HPDE6-E6E7 (cell line): ENCODE measurements at regions not wholly inside any gene's neighbourhood (a gene's known extent, or its start where the extent isn't known, plus 50 kb on each side); places are given as distances from the start of the nearest gene placed in this dataset.

Experiments
- DNase-seq: peaks from one replicate; pipeline ENCODE4 v3.0.0; 2011; ENCODE audit warnings: missing footprints; ENCODE audit errors: extremely low spot score

GRCh38 chr18:22073411-22073810 is 96.0 kb upstream of the GATA6 start:
- DNase-seq: no peak

DNA sequence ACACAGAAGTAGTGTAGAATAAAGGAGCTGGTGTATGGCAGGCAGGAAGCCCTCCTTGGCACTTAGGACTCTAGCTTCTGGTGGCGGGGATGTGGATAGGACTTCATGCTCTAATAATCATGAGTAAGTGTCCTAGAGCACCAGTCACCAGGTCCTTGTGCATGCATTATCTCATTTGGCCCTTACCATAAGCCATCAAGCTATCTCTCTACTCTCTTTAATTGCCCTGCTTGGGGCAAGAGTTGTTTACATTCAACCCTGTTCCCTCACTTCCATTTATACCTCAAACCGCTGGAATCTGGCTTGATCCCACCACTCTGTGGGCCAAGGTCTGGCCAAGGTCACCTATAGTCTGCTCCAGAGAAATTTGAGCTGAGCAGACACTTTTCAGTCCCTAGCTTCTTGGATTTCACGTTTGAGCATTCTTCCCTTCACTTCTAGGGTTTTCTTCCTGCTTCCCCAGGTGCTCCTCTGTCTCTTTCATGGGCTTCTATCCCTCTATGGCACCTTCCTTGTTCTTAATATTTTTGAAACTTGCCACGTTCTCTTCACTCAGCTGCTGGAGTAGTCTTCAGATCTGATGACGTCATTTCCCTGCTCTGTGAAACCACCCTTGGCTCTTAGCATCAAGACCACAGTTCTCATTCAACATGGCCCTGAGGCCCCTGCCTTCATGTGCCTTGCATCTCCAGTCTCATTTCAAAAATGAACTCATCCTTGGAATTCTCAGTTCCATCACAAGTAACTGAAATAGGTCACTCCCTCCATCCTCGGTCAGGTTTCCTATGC is 94.9 kb upstream of the GATA6 start:
- no peak for DNase-seq

- DNase-seq: no peak
These were observed 89.4 kb upstream of the GATA6 start for GRCh38 chr18:22080035-22080434.

GRCh38 chr18:22082408-22082807 is 87.0 kb upstream of the GATA6 start:
- DNase-seq: no peak

DNA sequence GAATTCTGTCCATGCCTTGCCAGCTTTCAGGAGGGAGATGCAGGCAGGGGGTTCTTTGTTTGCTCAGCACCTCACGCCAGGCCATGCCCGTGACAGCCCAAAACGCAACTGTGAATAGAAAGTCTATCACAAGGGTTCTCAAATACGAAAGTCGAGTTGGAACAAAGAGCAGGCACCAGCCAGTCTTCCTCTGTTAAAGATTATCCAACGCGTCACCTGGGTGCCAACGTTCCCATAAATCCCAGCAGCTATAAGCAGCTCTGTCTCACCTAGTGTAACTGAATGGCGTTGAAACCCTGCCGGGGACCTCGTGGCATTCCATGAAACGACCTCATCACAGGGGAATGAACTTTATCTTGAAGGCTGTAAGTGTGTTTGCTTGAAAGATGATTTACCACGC is 84.8 kb upstream of the GATA6 start:
- DNase-seq: no peak

GRCh38 chr18:22086973-22087372 is 82.4 kb upstream of the GATA6 start:
- no peak for DNase-seq

GRCh38 chr18:22088029-22088428 is 81.4 kb upstream of the GATA6 start:
- no peak for DNase-seq

GRCh38 chr18:22088996-22089640 is 80.3 kb upstream of the GATA6 start:
- DNase-seq: no peak

DNA sequence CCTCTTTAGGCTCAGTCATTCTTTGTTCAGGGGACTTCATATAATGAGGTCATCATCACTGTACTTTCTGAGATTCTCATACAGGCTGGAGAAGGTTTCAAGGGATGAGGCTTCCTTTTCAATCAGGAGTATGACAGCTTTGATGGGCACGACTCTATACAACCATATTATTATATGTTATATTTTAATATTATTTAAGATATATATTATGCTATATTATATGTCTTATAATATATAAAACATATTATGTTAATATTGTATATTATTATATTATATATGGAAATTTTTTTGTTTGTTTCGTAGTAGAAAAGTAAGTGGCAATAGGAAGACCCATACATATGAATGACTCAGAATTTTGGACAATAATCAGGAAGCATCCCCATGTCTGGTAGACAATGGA is 78.0 kb upstream of the GATA6 start:
- DNase-seq: no peak

GRCh38 chr18:22093731-22094357 is 75.5 kb upstream of the GATA6 start:
- DNase-seq: no peak

- DNase-seq: no peak
These were observed 75.0 kb upstream of the GATA6 start for GRCh38 chr18:22094358-22094734.

- DNase-seq: no peak
These were observed 70.8 kb upstream of the GATA6 start for GRCh38 chr18:22098563-22098989.

GRCh38 chr18:22099925-22100324 is 69.5 kb upstream of the GATA6 start:
- no peak for DNase-seq

DNA sequence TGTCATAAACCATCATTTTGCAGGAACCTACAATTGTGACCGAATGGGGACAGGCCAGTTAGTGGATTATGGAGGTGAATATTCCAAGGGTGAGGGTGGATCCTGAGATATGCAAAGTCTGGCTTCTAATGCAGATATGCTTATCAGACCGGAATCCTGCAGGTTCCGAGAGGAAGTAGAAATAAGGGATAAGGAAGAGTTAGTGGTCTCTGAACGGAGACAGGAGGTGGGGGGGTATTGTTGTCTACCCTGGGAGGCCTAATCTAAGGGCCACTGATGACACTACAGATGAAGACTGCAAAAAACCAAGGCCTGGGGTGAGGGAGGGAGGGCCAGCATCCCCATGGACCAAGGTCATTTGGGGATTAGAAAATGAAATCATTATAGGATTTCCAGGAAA is 67.7 kb upstream of the GATA6 start:
- DNase-seq: no peak

DNA sequence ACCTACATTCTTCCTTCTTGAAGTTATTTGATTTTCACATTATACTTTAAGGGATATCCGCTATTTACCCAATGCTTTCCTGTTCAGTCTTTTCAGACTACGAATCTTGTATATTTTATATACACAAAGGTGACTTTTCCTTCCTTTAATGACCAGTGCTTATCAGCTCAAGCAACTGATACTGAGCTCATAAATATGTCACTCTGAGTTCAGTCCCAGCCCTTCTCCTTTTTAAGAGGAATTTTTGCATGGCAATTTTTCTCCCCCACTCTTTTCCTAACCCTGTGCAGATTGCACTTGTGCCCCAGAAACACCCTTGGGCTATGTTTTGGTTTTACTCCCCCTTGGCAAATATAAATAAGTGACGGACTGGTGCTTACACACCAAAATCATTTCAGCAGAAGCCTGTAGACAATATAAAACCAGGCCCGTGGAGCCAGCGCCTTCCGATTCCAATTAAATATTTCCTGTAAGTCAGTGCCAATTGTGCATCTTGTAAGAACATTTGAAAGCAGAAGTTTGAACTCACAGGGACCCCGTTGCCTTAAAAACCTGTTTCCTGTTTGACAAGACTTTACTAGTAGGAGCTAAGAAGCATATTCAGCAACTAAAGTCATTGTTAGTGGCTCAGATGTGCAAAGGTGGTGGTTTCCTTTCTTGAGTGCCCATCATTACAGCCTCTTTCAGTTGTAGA is 66.3 kb upstream of the GATA6 start:
- no peak for DNase-seq

DNA sequence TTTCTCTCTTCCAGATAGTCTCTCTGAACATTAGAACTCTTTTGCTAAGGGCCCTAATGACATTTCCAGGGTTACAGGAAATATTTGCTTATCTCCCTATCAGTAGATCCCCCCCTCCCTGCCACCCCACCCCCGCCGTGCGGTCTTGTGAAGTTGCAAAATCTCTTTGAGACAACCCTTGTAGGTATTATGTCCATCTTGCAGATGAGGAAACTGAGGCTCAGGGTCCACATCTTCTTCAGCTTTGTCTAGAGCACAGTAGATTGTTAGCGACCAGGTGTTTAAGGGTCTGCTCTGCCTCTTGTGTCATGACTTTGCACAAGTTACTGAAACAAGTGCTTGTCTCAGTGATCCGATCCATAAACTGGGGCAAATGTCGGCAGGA is 65.8 kb upstream of the GATA6 start:
- DNase-seq: no peak

DNA sequence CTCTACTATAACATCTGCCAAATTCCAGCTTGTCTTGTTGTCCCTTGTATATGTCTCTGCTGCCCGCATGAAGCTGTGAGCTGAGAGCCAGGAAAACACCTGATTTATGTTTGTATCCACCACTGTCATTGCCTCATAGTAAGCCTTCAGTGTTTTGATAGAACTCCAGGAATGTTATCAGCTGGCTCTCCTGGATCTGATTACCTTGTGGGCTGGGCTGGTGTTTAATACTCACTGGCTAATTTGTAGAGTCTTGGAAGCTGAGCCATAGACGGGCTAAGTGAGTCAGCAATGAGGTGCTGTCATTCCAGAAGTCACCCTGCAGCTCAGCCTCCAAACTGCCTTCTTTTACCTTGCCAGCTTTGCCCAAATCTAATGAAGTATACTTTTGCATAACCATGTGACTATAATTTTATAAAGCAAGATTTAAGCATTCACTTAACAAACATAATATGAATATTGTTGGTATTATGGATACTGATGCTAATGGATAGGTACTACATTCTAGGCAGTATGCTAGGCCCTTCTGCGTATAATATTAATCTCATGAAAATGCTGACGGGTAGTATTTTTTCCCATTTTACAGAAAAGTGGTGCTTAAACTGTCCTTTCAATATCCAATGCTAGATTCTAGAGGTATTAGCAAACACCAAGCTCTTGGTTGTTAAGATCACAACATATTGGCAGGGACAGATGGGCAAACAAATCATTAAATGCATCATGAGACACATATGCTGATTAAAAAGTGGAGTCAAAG is 62.7 kb upstream of the GATA6 start:
- peak; percentile 37 for DNase-seq

DNA sequence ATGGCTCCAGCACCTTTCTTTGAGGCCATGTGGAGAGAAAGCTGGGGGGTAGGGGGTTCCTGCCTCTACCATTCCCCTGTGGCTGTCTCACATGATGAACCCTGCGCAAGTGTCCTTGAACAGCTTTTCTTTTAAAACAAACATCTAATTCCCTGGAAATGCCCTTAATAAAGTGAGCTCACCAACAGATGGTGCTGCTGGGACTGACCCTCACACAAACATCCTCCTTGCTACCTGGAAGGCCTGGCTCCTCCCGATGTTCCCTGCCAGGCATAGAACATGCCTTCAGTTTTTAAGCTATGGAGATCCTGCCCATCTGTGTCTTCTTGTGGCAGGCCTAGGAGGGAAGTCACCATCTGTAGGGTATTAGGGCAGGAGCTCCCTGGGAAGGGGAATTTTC is 60.7 kb upstream of the GATA6 start:
- peak; percentile 23 for DNase-seq

- no peak for DNase-seq
These were observed 59.9 kb upstream of the GATA6 start for GRCh38 chr18:22109535-22109934.

- DNase-seq: no peak
These were observed 58.9 kb upstream of the GATA6 start for GRCh38 chr18:22110461-22110924.

DNA sequence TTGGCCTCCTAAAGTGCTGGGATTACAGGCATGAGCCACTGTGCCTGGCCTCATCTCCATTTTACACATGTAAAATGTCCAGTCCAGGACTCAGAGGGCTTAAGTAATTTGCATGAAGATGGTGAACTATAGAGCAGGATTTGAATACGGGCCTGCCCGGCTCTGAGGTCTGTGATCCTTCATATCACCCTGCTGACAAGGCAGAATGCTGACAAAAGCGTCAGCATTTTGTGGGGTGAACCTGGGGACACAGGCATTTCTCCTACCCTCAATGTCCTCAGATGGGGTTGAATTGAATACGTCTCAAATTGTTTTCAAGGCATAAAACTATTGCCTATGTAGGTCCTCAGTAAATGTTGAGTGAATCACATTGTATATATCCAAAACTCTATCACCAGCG is 57.2 kb upstream of the GATA6 start:
- DNase-seq: no peak
